ENCODE measurements at regions not wholly inside any gene's neighbourhood (a gene's known extent, or its start where the extent isn't known, plus 50 kb on each side); places are given as distances from the start of the nearest gene placed in this dataset.

GRCh38 chr1:55585402-55585792, 370.2 kb upstream of the USP24 start:
- no peak for DNase-seq

- peak; percentile 60 for DNase-seq
These were observed 369.6 kb upstream of the USP24 start for GRCh38 chr1:55584526-55585401.

GRCh38 chr1:55582084-55582483, 366.9 kb upstream of the USP24 start:
- DNase-seq, result no peak

GRCh38 chr1:55580845-55581332, 365.7 kb upstream of the USP24 start:
- DNase-seq, result no peak

- no peak for DNase-seq
These were observed 364.3 kb upstream of the USP24 start for GRCh38 chr1:55579332-55580001.

- no peak for DNase-seq
These were observed 363.5 kb upstream of the USP24 start for GRCh38 chr1:55578646-55579045.

- no peak for DNase-seq
These were observed 360.6 kb upstream of the USP24 start for GRCh38 chr1:55575571-55576279.

- DNase-seq, result no peak
These were observed 359.6 kb upstream of the USP24 start for GRCh38 chr1:55574691-55575225.

- DNase-seq, result no peak
These were observed 357.9 kb upstream of the USP24 start for GRCh38 chr1:55572878-55573734.

GRCh38 chr1:55571767-55572166, 356.6 kb upstream of the USP24 start:
- DNase-seq, result no peak

- no peak for DNase-seq
These were observed 354.3 kb upstream of the USP24 start for GRCh38 chr1:55569417-55569816.

- no peak for DNase-seq
These were observed 353.6 kb upstream of the USP24 start for GRCh38 chr1:55568732-55569131.

- DNase-seq, result no peak
These were observed 345.1 kb upstream of the USP24 start for GRCh38 chr1:55560266-55560665.

GRCh38 chr1:55559842-55560241, 344.7 kb upstream of the USP24 start:
- DNase-seq, result no peak

GRCh38 chr1:55559161-55559611, 344.0 kb upstream of the USP24 start:
- no peak for DNase-seq

GRCh38 chr1:55558515-55558914, 343.4 kb upstream of the USP24 start:
- DNase-seq, result no peak

GRCh38 chr1:55555956-55556725, 341.0 kb upstream of the USP24 start:
- DNase-seq, result peak; percentile 69

- no peak for DNase-seq
These were observed 339.4 kb upstream of the USP24 start for GRCh38 chr1:55554611-55555010.

GRCh38 chr1:55552636-55553035, 337.5 kb upstream of the USP24 start:
- no peak for DNase-seq

- DNase-seq, result no peak
These were observed 332.2 kb upstream of the USP24 start for GRCh38 chr1:55547405-55547804.

- DNase-seq, result no peak
These were observed 331.4 kb upstream of the USP24 start for GRCh38 chr1:55546553-55546952.
